Panc1 (cell line): ENCODE measurements at regions not wholly inside any gene's neighbourhood (a gene's known extent, or its start where the extent isn't known, plus 50 kb on each side); places are given as distances from the start of the nearest gene placed in this dataset.

Experiments used
- POLR2AphosphoS5 ChIP-seq: IDR thresholded peaks from 2 replicates; pipeline ENCODE4 v1.6.1; 2012; ENCODE audit warnings: mild to moderate bottlenecking, low read depth, low read length, moderate library complexity
- SIN3A ChIP-seq: IDR thresholded peaks from 2 replicates; pipeline ENCODE4 v1.6.1; 2012; ENCODE audit warnings: low read depth, mild to moderate bottlenecking, low read length, moderate library complexity, borderline replicate concordance; ENCODE audit not compliant: insufficient read depth
- TCF7L2 ChIP-seq: IDR thresholded peaks from 2 replicates; pipeline ENCODE4 v1.6.1; 2011; ENCODE audit warnings: mild to moderate bottlenecking, low read depth, low read length, inconsistent platforms
- TF ChIP-seq, protein P1 (sequence below): fragments of 450-650 bp; IDR thresholded peaks from 2 replicates; pipeline ENCODE4 v1.5.1; 2017; ENCODE audit warnings: mild to moderate bottlenecking
- TF ChIP-seq, protein P2 (sequence below), 2 experiments: IDR thresholded peaks; 2 replicates each; pipeline ENCODE4 v1.6.1; 2011 to 2012; ENCODE audit warnings: low read depth in 2 of 2, control low read depth in 1 of 2, low read length in 1 of 2, mild to moderate bottlenecking in 1 of 2, moderate library complexity in 1 of 2; ENCODE audit not compliant: insufficient read depth in 1 of 2

DNA sequence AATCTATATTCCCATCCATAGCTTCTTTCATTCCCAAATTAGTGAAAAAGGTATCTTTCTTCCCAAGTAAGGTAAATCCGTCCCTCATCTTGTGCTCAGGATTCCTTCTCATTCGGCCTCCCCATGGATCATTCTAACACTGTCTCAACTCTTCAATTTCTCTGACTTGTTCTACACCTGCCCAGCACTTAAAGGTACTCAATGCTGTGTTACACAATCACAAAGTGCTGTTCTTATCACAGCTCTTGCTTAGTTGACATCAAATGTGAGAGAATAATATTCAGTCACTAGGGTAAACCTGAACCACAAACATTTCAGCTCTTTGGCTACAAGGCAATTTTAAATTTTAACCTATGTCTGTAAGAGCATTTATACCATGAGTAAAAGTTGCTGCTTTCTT is 94.8 kb downstream of the DIRAS3 start:
- TF ChIP-seq, protein P1, sequence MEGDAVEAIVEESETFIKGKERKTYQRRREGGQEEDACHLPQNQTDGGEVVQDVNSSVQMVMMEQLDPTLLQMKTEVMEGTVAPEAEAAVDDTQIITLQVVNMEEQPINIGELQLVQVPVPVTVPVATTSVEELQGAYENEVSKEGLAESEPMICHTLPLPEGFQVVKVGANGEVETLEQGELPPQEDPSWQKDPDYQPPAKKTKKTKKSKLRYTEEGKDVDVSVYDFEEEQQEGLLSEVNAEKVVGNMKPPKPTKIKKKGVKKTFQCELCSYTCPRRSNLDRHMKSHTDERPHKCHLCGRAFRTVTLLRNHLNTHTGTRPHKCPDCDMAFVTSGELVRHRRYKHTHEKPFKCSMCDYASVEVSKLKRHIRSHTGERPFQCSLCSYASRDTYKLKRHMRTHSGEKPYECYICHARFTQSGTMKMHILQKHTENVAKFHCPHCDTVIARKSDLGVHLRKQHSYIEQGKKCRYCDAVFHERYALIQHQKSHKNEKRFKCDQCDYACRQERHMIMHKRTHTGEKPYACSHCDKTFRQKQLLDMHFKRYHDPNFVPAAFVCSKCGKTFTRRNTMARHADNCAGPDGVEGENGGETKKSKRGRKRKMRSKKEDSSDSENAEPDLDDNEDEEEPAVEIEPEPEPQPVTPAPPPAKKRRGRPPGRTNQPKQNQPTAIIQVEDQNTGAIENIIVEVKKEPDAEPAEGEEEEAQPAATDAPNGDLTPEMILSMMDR, result no peak
- TF ChIP-seq, protein P2, sequence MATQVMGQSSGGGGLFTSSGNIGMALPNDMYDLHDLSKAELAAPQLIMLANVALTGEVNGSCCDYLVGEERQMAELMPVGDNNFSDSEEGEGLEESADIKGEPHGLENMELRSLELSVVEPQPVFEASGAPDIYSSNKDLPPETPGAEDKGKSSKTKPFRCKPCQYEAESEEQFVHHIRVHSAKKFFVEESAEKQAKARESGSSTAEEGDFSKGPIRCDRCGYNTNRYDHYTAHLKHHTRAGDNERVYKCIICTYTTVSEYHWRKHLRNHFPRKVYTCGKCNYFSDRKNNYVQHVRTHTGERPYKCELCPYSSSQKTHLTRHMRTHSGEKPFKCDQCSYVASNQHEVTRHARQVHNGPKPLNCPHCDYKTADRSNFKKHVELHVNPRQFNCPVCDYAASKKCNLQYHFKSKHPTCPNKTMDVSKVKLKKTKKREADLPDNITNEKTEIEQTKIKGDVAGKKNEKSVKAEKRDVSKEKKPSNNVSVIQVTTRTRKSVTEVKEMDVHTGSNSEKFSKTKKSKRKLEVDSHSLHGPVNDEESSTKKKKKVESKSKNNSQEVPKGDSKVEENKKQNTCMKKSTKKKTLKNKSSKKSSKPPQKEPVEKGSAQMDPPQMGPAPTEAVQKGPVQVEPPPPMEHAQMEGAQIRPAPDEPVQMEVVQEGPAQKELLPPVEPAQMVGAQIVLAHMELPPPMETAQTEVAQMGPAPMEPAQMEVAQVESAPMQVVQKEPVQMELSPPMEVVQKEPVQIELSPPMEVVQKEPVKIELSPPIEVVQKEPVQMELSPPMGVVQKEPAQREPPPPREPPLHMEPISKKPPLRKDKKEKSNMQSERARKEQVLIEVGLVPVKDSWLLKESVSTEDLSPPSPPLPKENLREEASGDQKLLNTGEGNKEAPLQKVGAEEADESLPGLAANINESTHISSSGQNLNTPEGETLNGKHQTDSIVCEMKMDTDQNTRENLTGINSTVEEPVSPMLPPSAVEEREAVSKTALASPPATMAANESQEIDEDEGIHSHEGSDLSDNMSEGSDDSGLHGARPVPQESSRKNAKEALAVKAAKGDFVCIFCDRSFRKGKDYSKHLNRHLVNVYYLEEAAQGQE (IDR thresholded peaks at IDR 0.05; ENCODE audit: insufficient read depth in 1 of 2, low read depth in 2 of 2, low read length in 1 of 2), result no peak
- TF ChIP-seq POLR2AphosphoS5, result no peak
- TF ChIP-seq SIN3A, result no peak
- TF ChIP-seq TCF7L2, result no peak
